Right atrium auricular region (tissue), 2 donors: ENCODE measurements at regions not wholly inside any gene's neighbourhood (a gene's known extent, or its start where the extent isn't known, plus 50 kb on each side); places are given as distances from the start of the nearest gene placed in this dataset.

Experiments used
- DNase-seq: peaks from one replicate; pipeline ENCODE4 v3.0.0-alpha.2; 2019; ENCODE audit warnings: low spot score
- H3K27ac ChIP-seq, 2 donors: fragments of 200-600 bp; sonication (generic); 1 replicate in 1 of 2; 2 replicates in 1 of 2; pipeline ENCODE4 v1.5.1; 2016 to 2019
- H3K27me3 ChIP-seq, 2 donors: fragments of 200-600 bp; sonication (generic); one replicate each; pipeline versions ENCODE4 v1.5.1 to v1.6.0; 2017 to 2019
- H3K36me3 ChIP-seq: fragments of 200-600 bp; sonication (generic); one replicate; pipeline ENCODE4 v1.5.1; 2016
- H3K4me1 ChIP-seq, 2 donors: fragments of 200-600 bp; sonication (generic); one replicate each; pipeline versions ENCODE4 v1.5.1 to v1.6.0; 2017 to 2019
- H3K4me3 ChIP-seq, 2 donors: fragments of 200-600 bp; sonication (generic); 1 replicate in 1 of 2; 2 replicates in 1 of 2; pipeline ENCODE4 v1.5.1; 2017 to 2019; ENCODE audit warnings: mild to moderate bottlenecking in 1 of 2, moderate library complexity in 1 of 2
- H3K9me3 ChIP-seq, 2 donors: fragments of 200-600 bp; sonication (generic); one replicate each; pipeline ENCODE4 v1.5.1; 2019
- TF ChIP-seq, protein P1 (sequence below), 2 donors: fragments of 200-600 bp; sonication (generic); IDR thresholded peaks; one replicate each; pipeline ENCODE4 v1.5.1; 2019; ENCODE audit warnings: antibody characterized with exemption in 2 of 2

GRCh38 chr2:129465045-129465444 lies 514.4 kb upstream of the RAB6C start:
- H3K4me3 ChIP-seq: no peak overlapping the region
- TF ChIP-seq, protein P1, sequence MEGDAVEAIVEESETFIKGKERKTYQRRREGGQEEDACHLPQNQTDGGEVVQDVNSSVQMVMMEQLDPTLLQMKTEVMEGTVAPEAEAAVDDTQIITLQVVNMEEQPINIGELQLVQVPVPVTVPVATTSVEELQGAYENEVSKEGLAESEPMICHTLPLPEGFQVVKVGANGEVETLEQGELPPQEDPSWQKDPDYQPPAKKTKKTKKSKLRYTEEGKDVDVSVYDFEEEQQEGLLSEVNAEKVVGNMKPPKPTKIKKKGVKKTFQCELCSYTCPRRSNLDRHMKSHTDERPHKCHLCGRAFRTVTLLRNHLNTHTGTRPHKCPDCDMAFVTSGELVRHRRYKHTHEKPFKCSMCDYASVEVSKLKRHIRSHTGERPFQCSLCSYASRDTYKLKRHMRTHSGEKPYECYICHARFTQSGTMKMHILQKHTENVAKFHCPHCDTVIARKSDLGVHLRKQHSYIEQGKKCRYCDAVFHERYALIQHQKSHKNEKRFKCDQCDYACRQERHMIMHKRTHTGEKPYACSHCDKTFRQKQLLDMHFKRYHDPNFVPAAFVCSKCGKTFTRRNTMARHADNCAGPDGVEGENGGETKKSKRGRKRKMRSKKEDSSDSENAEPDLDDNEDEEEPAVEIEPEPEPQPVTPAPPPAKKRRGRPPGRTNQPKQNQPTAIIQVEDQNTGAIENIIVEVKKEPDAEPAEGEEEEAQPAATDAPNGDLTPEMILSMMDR (IDR thresholded peaks at IDR 0.05): no peak
- H3K36me3 ChIP-seq: no peaks in the 10 kb centered on the region
- no peaks in the 10 kb centered on the region for H3K27me3 ChIP-seq
- no peak overlapping the region for H3K27ac ChIP-seq
- no peaks in the 10 kb centered on the region for H3K4me1 ChIP-seq
- no peaks in the 10 kb centered on the region for H3K9me3 ChIP-seq
- DNase-seq: no peak

DNA sequence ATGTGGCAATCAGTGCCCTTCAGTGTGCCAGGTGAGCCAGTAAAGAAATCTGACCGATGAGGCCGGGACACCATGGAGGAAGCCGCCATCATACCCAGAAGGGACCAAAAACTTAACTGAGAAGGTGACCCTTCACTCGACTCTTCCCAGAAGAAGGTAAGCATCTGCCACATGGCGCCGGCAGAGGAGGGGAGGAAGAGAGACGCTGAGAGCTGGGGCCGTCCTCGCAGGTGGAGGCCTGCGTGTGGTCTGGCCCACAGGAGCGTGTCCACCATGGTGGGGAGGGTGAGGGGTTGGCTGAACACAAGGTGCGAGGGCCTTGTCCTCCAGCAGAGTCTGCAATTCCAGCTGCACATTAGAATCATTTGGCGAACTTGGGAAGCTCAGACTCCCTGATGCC lies 513.1 kb upstream of the RAB6C start:
- TF ChIP-seq, protein P1 (IDR thresholded peaks at IDR 0.05): no peak
- DNase-seq: no peak
- Histone ChIP-seq H3K27ac (no peak overlapping the region), H3K27me3 (no peaks in the 10 kb centered on the region), H3K9me3 (no peaks in the 10 kb centered on the region), H3K4me1 (no peaks in the 10 kb centered on the region), H3K4me3 (no peak overlapping the region), H3K36me3 (no peaks in the 10 kb centered on the region)

DNA sequence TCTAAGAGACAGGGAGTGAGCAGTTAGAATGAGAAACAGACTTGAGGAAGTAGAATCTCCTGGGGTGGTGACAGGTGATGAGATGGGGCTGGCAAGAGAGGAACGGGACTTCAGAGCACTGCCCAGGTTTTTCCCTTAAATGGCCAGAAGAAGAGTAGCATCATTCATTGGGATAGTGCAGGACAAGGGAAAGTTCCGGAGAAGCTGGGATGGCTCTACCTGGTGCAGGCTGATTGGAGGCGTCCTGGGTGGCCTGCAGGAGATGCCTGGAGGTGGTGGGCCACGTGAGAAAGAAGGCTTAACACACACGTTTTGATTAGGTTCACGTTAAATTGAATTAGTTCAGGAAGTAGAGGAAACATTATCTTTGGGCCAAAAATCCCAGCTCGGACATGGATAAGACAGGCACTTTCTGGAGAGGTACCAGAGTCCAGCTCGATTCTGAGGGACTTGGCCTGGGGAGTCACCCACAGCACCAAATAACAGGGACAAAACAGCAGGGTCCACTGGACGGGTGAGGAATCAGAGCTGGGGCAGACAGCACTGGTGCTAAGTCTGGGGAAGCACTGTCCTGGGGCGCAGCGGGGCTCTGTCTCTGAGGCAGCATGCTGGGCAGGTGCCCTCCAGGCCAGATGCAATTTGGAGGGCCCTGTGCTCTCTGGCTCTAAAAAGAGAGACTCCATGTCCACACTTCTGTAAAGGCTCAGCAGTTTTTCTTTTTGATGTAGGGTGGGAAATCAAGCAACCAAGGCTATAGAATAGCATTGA lies 512.3 kb upstream of the RAB6C start:
- no peaks in the 10 kb centered on the region for H3K4me1 ChIP-seq
- no peaks in the 10 kb centered on the region for H3K27me3 ChIP-seq
- TF ChIP-seq, protein P1 (IDR thresholded peaks at IDR 0.05): no peak
- no peak overlapping the region for H3K27ac ChIP-seq
- no peaks in the 10 kb centered on the region for H3K36me3 ChIP-seq
- no peaks in the 10 kb centered on the region for H3K9me3 ChIP-seq
- no peak overlapping the region for H3K4me3 ChIP-seq
- no peak for DNase-seq

DNA sequence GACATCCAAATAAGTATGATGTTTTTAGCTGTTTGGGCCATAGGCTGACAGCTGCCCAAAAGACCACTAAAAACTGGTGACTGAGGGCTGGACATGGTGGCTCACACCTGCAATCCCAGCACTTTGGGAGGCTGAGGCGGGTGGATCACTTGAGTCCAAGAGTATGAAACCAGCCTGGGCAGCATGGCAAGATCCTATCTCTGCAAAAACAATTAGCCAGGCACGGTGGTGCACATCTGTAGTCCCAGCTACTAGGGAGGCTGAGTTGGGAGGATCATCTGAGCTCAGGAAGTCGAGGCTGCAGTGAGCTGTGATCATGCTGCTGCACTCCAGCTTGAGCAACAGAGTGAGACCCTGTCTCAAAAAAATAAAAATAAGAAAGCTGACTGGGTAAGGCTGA lies 511.5 kb upstream of the RAB6C start:
- no peak for DNase-seq
- Histone ChIP-seq H3K4me3 (no peak overlapping the region), H3K27me3 (no peaks in the 10 kb centered on the region), H3K36me3 (no peaks in the 10 kb centered on the region), H3K27ac (no peak overlapping the region), H3K9me3 (no peaks in the 10 kb centered on the region), H3K4me1 (no peaks in the 10 kb centered on the region)
- TF ChIP-seq, protein P1 (IDR thresholded peaks at IDR 0.05): no peak

DNA sequence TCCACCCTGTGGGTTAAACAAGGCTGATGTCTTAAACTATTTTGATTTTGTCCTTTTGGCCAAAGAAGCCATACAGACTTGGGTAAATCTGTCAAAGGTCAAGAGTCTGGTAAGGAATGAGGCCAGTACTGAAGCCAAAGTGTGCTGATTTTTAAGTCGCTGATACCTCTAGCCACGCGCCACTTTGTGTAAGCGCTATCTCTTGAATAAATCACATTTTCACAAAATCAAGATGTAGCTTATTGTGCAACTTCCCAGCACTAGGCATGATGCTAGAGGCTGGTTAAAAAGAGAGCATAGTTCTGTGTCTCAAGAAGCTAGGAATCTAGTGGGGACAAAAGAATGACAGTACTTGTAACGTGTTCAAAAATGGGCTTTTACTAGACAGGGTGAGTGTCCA lies 510.6 kb upstream of the RAB6C start:
- Histone ChIP-seq H3K27me3 (no peaks in the 10 kb centered on the region), H3K36me3 (no peaks in the 10 kb centered on the region), H3K27ac (no peak overlapping the region), H3K4me3 (no peak overlapping the region), H3K9me3 (no peaks in the 10 kb centered on the region), H3K4me1 (no peaks in the 10 kb centered on the region)
- DNase-seq: no peak
- TF ChIP-seq, protein P1 (IDR thresholded peaks at IDR 0.05): no peak

DNA sequence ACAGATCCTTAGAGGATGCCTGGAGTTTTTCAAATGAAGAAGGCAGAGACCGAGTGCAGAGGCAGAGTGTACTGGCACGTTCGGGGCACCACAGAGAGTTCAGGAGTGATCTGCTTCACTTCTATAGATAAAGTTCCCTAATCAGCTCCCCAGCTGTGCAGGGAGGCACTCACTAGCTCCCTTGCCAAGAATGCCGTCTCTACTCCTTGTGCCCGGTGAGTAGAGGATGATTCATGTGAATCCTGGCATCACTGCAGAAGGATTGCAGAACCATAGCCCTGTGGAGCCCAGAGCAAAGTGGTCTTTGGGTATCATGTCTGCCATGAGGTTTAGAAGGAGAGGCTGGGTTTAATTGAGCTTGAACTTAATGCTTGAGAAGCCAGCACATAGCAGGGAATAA lies 510.1 kb upstream of the RAB6C start:
- H3K27me3 ChIP-seq: no peaks in the 10 kb centered on the region
- H3K4me1 ChIP-seq: no peaks in the 10 kb centered on the region
- no peaks in the 10 kb centered on the region for H3K36me3 ChIP-seq
- TF ChIP-seq, protein P1 (IDR thresholded peaks at IDR 0.05): no peak
- H3K27ac ChIP-seq: no peak overlapping the region
- H3K9me3 ChIP-seq: no peaks in the 10 kb centered on the region
- H3K4me3 ChIP-seq: no peak overlapping the region
- no peak for DNase-seq
